ENCODE measurements at regions not wholly inside any gene's neighbourhood (a gene's known extent, or its start where the extent isn't known, plus 50 kb on each side); places are given as distances from the start of the nearest gene placed in this dataset.
"Not testable (repeated sequence)": the region's sequence is repeated elsewhere in the genome, so short reads cannot be mapped to it uniquely, and the experiment has no call there.

GRCh38 chr1:157384258-157384657 lies 168.1 kb downstream of the FCRL5 start:
- H3K9ac ChIP-seq (ENCODE audit: low read length), result no peak overlapping the region
- H3K36me3 ChIP-seq (ENCODE audit: control insufficient read depth, low read depth, low read length), result no peaks in the 10 kb centered on the region
- H3K4me3 ChIP-seq (ENCODE audit: low read length), result no peak overlapping the region
- no peaks in the 10 kb centered on the region for H3K27me3 ChIP-seq (ENCODE audit: control insufficient read depth, insufficient read depth, low read length)
- H3K27ac ChIP-seq (ENCODE audit: low read length), result no peak overlapping the region
- peaks cover 4% of the 10 kb centered on the region for H3K4me1 ChIP-seq (ENCODE audit: control insufficient read depth, low read depth, low read length)
- no peaks in the 10 kb centered on the region for H3K9me3 ChIP-seq (ENCODE audit: control insufficient read depth, low read depth, low read length)

DNA sequence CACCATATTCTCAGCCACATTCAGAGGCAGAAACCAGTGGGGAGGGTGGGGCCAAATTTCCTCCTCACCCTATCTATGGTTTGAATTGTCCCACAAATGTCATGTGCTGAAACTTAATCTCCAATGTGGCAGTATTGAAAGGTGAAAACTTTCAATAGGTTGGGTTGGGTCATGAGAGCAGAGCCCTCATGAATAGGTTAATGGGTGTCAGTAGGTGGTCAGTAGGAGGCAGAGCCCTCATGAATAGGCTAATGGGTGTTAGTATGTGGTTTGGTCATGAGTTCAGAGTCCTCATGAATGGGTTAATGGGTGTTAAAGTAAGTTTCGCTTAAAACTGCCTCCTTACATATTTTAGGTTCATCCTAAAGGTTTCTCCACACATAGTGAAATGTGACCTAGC lies 170.0 kb downstream of the FCRL5 start:
- Histone ChIP-seq H3K4me3 (ENCODE audit: low read length) (no peak overlapping the region), H3K9me3 (ENCODE audit: control insufficient read depth, low read depth, low read length) (no peaks in the 10 kb centered on the region), H3K27ac (ENCODE audit: low read length) (no peak overlapping the region), H3K27me3 (ENCODE audit: control insufficient read depth, insufficient read depth, low read length) (no peaks in the 10 kb centered on the region), H3K36me3 (ENCODE audit: control insufficient read depth, low read depth, low read length) (no peaks in the 10 kb centered on the region), H3K9ac (ENCODE audit: low read length) (no peak overlapping the region), H3K4me1 (ENCODE audit: control insufficient read depth, low read depth, low read length) (peaks cover 4% of the 10 kb centered on the region)

DNA sequence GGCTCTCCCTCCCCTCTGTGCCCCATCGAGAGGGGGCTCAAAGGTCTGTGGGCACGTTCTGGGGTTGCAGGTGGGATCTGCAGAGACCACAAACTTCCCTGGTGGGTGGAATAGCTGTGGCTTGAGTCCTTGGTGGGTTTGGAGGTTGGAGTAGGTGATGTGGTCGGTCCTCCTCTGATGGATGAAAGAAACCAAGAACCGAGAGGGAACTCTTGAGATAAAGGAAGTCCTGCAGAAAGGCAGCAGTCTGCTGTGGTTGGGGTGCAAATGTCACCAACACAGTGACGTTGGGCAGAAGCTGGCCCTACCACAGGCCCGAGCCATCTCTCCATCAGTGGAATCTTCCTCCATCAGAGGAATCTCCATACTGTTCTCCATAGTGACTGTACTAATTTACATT lies 171.8 kb downstream of the FCRL5 start:
- Histone ChIP-seq H3K4me1 (ENCODE audit: control insufficient read depth, low read depth, low read length) (peaks cover 4% of the 10 kb centered on the region), H3K36me3 (ENCODE audit: control insufficient read depth, low read depth, low read length) (no peaks in the 10 kb centered on the region), H3K27ac (ENCODE audit: low read length) (no peak overlapping the region), H3K4me3 (ENCODE audit: low read length) (no peak overlapping the region), H3K9ac (ENCODE audit: low read length) (no peak overlapping the region), H3K9me3 (ENCODE audit: control insufficient read depth, low read depth, low read length) (no peaks in the 10 kb centered on the region), H3K27me3 (ENCODE audit: control insufficient read depth, insufficient read depth, low read length) (no peaks in the 10 kb centered on the region)

- not testable (repeated sequence) for H3K36me3 ChIP-seq (ENCODE audit: control insufficient read depth, low read depth, low read length); H3K9ac ChIP-seq (ENCODE audit: low read length); H3K4me3 ChIP-seq (ENCODE audit: low read length); H3K4me1 ChIP-seq (ENCODE audit: control insufficient read depth, low read depth, low read length); H3K27ac ChIP-seq (ENCODE audit: low read length); H3K27me3 ChIP-seq (ENCODE audit: control insufficient read depth, insufficient read depth, low read length); H3K9me3 ChIP-seq (ENCODE audit: control insufficient read depth, low read depth, low read length)
Measured at GRCh38 chr1:157377280-157377713, 175.0 kb downstream of the FCRL5 start.

- Histone ChIP-seq H3K4me3 (ENCODE audit: low read length) (no peak overlapping the region), H3K27ac (ENCODE audit: low read length) (no peak overlapping the region), H3K36me3 (ENCODE audit: control insufficient read depth, low read depth, low read length) (no peaks in the 10 kb centered on the region), H3K27me3 (ENCODE audit: control insufficient read depth, insufficient read depth, low read length) (no peaks in the 10 kb centered on the region), H3K9me3 (ENCODE audit: control insufficient read depth, low read depth, low read length) (no peaks in the 10 kb centered on the region), H3K9ac (ENCODE audit: low read length) (no peak overlapping the region), H3K4me1 (ENCODE audit: control insufficient read depth, low read depth, low read length) (no peaks in the 10 kb centered on the region)
Measured at GRCh38 chr1:157376681-157377080, 175.6 kb downstream of the FCRL5 start.

- H3K9me3 ChIP-seq (ENCODE audit: control insufficient read depth, low read depth, low read length); H3K4me1 ChIP-seq (ENCODE audit: control insufficient read depth, low read depth, low read length); H3K27ac ChIP-seq (ENCODE audit: low read length); H3K36me3 ChIP-seq (ENCODE audit: control insufficient read depth, low read depth, low read length); H3K4me3 ChIP-seq (ENCODE audit: low read length); H3K9ac ChIP-seq (ENCODE audit: low read length); H3K27me3 ChIP-seq (ENCODE audit: control insufficient read depth, insufficient read depth, low read length): not testable (repeated sequence)
Measured at GRCh38 chr1:157372311-157372710, 180.0 kb downstream of the FCRL5 start.

DNA sequence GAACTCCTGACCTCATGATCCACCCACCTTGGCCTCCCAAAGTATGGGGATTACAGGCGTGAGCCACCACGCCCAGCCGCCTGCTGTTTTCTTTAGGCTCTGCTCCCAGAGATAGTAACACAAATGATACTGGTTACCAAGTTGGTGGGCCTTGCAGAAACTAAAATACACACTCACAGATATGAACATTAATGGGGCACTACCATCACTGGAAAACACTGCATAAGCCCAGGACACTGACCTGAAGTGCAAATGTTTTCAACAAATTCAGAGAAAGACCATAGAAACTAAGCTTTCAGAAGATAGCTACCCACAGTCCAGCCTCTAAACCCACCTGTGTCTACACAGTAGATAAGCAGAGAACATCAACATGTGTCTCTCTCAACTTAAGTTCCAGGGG lies 180.5 kb downstream of the FCRL5 start:
- Histone ChIP-seq H3K27ac (ENCODE audit: low read length) (no peak overlapping the region), H3K27me3 (ENCODE audit: control insufficient read depth, insufficient read depth, low read length) (no peaks in the 10 kb centered on the region), H3K4me3 (ENCODE audit: low read length) (no peak overlapping the region), H3K36me3 (ENCODE audit: control insufficient read depth, low read depth, low read length) (no peaks in the 10 kb centered on the region), H3K9ac (ENCODE audit: low read length) (no peak overlapping the region), H3K4me1 (ENCODE audit: control insufficient read depth, low read depth, low read length) (peaks cover 4% of the 10 kb centered on the region), H3K9me3 (ENCODE audit: control insufficient read depth, low read depth, low read length) (no peaks in the 10 kb centered on the region)

DNA sequence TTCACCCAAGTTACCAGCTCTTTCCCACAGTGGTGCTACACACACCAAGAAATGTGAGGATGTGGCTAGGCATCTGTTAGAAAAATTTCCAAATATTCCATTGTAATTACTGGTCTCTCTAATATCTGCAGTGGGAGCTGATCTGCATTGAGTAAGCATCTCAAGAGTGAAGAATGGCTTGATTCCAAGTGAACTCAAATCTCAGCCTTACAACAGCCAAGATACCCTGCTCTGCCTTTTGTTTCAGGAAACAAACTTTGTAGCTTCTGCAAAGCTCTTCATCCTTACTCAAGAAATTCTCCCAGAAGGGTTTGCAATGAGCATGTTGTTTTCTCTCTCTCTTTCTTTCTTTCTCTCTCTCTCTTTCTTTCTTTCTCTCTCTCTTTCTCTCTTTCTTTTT lies 181.1 kb downstream of the FCRL5 start:
- Histone ChIP-seq H3K36me3 (ENCODE audit: control insufficient read depth, low read depth, low read length) (no peaks in the 10 kb centered on the region), H3K27ac (ENCODE audit: low read length) (no peak overlapping the region), H3K4me3 (ENCODE audit: low read length) (no peak overlapping the region), H3K9me3 (ENCODE audit: control insufficient read depth, low read depth, low read length) (no peaks in the 10 kb centered on the region), H3K4me1 (ENCODE audit: control insufficient read depth, low read depth, low read length) (peaks cover 4% of the 10 kb centered on the region), H3K27me3 (ENCODE audit: control insufficient read depth, insufficient read depth, low read length) (no peaks in the 10 kb centered on the region), H3K9ac (ENCODE audit: low read length) (no peak overlapping the region)

GRCh38 chr1:157370698-157371097 lies 181.6 kb downstream of the FCRL5 start:
- H3K36me3 ChIP-seq (ENCODE audit: control insufficient read depth, low read depth, low read length), result no peaks in the 10 kb centered on the region
- no peaks in the 10 kb centered on the region for H3K9me3 ChIP-seq (ENCODE audit: control insufficient read depth, low read depth, low read length)
- no peaks in the 10 kb centered on the region for H3K27me3 ChIP-seq (ENCODE audit: control insufficient read depth, insufficient read depth, low read length)
- no peak overlapping the region for H3K4me3 ChIP-seq (ENCODE audit: low read length)
- H3K4me1 ChIP-seq (ENCODE audit: control insufficient read depth, low read depth, low read length), result peaks cover 4% of the 10 kb centered on the region
- no peak overlapping the region for H3K9ac ChIP-seq (ENCODE audit: low read length)
- no peak overlapping the region for H3K27ac ChIP-seq (ENCODE audit: low read length)

GRCh38 chr1:157369808-157370521 lies 182.3 kb downstream of the FCRL5 start:
- H3K36me3 ChIP-seq (ENCODE audit: control insufficient read depth, low read depth, low read length), result no peaks in the 10 kb centered on the region
- no peaks in the 10 kb centered on the region for H3K27me3 ChIP-seq (ENCODE audit: control insufficient read depth, insufficient read depth, low read length)

GRCh38 chr1:157368941-157369340 lies 183.4 kb downstream of the FCRL5 start:
- not testable (repeated sequence) for H3K27me3 ChIP-seq (ENCODE audit: control insufficient read depth, insufficient read depth, low read length); H3K27ac ChIP-seq (ENCODE audit: low read length); H3K9ac ChIP-seq (ENCODE audit: low read length); H3K9me3 ChIP-seq (ENCODE audit: control insufficient read depth, low read depth, low read length); H3K4me1 ChIP-seq (ENCODE audit: control insufficient read depth, low read depth, low read length); H3K4me3 ChIP-seq (ENCODE audit: low read length); H3K36me3 ChIP-seq (ENCODE audit: control insufficient read depth, low read depth, low read length)

More at GRCh38 chr1:157369808-157370521, 182.3 kb downstream of the FCRL5 start:
- no peak overlapping the region for H3K4me3 ChIP-seq (ENCODE audit: low read length)
- peaks cover 4% of the 10 kb centered on the region for H3K4me1 ChIP-seq (ENCODE audit: control insufficient read depth, low read depth, low read length)
- H3K9ac ChIP-seq (ENCODE audit: low read length), result no peak overlapping the region
- H3K9me3 ChIP-seq (ENCODE audit: control insufficient read depth, low read depth, low read length), result no peaks in the 10 kb centered on the region
- H3K27ac ChIP-seq (ENCODE audit: low read length), result no peak overlapping the region

GRCh38 chr1:157368363-157368762 lies 184.0 kb downstream of the FCRL5 start:
- no peak overlapping the region for H3K4me3 ChIP-seq (ENCODE audit: low read length)
- H3K9ac ChIP-seq (ENCODE audit: low read length), result no peak overlapping the region
- no peaks in the 10 kb centered on the region for H3K36me3 ChIP-seq (ENCODE audit: control insufficient read depth, low read depth, low read length)
- no peaks in the 10 kb centered on the region for H3K27me3 ChIP-seq (ENCODE audit: control insufficient read depth, insufficient read depth, low read length)
- no peak overlapping the region for H3K27ac ChIP-seq (ENCODE audit: low read length)
- no peaks in the 10 kb centered on the region for H3K9me3 ChIP-seq (ENCODE audit: control insufficient read depth, low read depth, low read length)
- H3K4me1 ChIP-seq (ENCODE audit: control insufficient read depth, low read depth, low read length), result peaks cover 4% of the 10 kb centered on the region

Measured in iPS-18a (cell line).